Tibial nerve (tissue), 4 donors: ENCODE measurements at regions not wholly inside any gene's neighbourhood (a gene's known extent, or its start where the extent isn't known, plus 50 kb on each side); places are given as distances from the start of the nearest gene placed in this dataset.

Experiments used
- CTCF ChIP-seq, 5 experiments: fragments of 200-600 bp in 3 of 5; fragments of 450-650 bp in 2 of 5; sonication (generic) in 3 of 5; IDR thresholded peaks; one replicate each; pipeline ENCODE4 v1.5.1; 2016 to 2019; ENCODE audit warnings: antibody characterized with exemption in 5 of 5, mild to moderate bottlenecking in 3 of 5, moderate library complexity in 2 of 5
- EP300 ChIP-seq, 2 donors: sonication (generic); formaldehyde crosslinking; IDR thresholded peaks; one replicate each; pipeline ENCODE4 v1.6.1; 2017; ENCODE audit warnings: antibody characterized with exemption in 2 of 2, mild to moderate bottlenecking in 1 of 2
- POLR2A ChIP-seq, 2 donors: fragments of 450-650 bp; IDR thresholded peaks; one replicate each; pipeline ENCODE4 v1.6.1; 2017; ENCODE audit warnings: antibody characterized with exemption in 2 of 2, mild to moderate bottlenecking in 2 of 2, moderate library complexity in 2 of 2

GRCh38 chr3:84835366-84835765 lies 123.4 kb upstream of the CADM2 start:
- TF ChIP-seq EP300 (IDR thresholded peaks at IDR 0.05) (no peak), CTCF (IDR thresholded peaks at IDR 0.05) (no peak), POLR2A (IDR thresholded peaks at IDR 0.05) (no peak)
